ENCODE measurements at regions not wholly inside any gene's neighbourhood (a gene's known extent, or its start where the extent isn't known, plus 50 kb on each side); places are given as distances from the start of the nearest gene placed in this dataset.

- Histone ChIP-seq H3K36me3 (no peaks in the 10 kb centered on the region), H3K4me1 (no peaks in the 10 kb centered on the region), H3K27me3 (no peaks in the 10 kb centered on the region), H3K27ac (no peak overlapping the region), H3K9me3 (no peaks in the 10 kb centered on the region), H3K4me3 (no peak overlapping the region)
- TF ChIP-seq CTCF (IDR thresholded peaks at IDR 0.05) (no peak), POLR2A (IDR thresholded peaks at IDR 0.05) (no peak)
- intact Hi-C loops (cut with DNase I; ENCODE audit: low total_unique reads) = no loop called here
- no peak for DNase-seq
Measured at GRCh38 chr11:42552786-42553185, 759.0 kb upstream of the API5 start.

DNA sequence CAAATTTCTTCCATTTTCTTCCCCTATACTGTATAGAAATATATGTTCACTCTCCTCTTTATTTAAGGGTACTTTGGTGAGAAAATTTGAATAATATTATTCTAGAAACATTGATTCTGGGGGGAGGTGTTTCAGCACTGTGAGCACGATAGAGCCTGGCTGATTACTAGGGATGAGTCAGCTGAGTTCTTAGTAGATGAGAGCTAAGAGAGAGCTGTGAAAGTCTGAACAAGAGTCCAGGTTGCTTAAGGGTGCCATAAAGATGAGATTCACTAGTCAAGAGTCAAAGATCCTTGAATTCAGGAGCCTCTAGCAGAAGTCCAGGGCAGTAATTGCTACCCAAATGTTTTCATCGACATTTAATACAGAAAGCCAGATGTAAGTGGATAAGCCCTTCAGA is 756.6 kb upstream of the API5 start:
- Histone ChIP-seq H3K36me3 (no peaks in the 10 kb centered on the region), H3K27ac (no peak overlapping the region), H3K27me3 (no peaks in the 10 kb centered on the region), H3K9me3 (no peaks in the 10 kb centered on the region), H3K4me3 (no peak overlapping the region), H3K4me1 (no peaks in the 10 kb centered on the region)
- no peak for DNase-seq
- no peak for TF ChIP-seq CTCF (IDR thresholded peaks at IDR 0.05)
- no peak for TF ChIP-seq POLR2A (IDR thresholded peaks at IDR 0.05)
- intact Hi-C loops (cut with DNase I; ENCODE audit: low total_unique reads) = no loop called here

DNA sequence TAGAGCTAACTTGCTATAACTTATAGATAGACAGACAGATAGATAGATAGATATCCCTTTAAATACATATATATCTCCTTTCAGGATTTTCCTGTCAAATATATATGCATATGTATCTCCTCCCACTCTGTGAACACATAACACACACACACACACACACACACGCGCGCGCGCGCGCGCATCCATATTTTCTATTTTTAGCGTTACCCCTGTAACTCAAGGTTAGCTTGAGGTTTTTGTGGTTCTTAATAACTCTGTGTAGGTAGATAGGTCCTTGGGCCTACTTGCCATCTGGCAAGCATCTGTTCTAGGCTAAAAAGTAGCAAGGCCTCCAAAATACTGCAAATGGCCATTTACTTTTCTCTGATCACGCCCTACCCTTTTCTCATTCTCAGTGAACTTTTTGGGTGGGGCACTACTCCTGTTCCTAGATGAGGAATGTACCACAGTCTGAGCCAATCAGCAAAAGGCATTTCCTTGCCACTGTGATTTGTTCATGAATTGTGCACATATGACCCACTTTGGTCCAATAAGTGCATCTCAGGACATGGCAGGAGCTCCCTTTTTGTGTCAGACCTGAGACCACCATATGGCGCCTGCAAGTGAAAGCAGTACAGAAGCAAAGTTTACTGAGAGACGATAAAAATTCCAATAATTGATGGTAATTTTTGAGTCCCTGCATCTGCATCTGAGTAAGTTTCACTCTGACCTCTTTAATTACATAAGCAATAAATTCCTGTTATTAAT is 740.5 kb upstream of the API5 start:
- no peak for DNase-seq
- TF ChIP-seq CTCF (IDR thresholded peaks at IDR 0.05) (no peak), POLR2A (IDR thresholded peaks at IDR 0.05) (no peak)

DNA sequence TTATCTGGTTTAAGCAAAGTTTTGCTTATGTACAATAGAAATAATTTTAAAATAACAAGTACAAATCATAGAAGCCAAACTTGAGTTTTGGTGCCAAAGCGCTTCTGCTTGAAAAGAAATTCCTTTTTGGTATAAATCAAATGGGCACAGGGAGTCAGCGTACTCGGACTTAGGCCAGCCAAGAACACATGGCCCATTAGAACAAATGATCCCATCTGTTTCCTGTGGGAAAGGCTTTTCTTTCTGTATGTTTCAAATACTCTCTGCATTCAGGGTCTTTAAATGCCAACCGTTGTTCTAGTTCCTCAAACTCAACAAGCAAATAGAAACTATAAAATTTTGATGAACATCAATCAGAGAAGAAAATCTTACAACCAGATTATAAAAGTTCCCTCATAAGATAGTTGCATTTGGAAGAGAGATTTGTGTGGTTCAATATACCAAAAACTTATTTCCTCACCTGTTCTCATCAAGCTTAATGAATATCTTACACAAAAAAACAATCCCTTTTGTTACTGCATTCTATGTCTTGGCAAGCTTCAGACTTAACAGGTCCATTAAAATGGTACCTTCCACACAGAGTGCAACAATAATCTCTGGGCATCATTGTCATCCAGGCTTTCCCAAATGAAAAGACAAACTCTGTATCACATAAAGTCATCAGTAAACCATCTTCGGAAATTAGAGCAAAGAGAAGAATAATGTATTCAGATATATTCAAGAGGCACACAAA is 739.8 kb upstream of the API5 start:
- intact Hi-C loops (cut with DNase I; ENCODE audit: low total_unique reads) = no loop called here
- Histone ChIP-seq H3K36me3 (no peaks in the 10 kb centered on the region), H3K4me3 (no peak overlapping the region), H3K27ac (no peak overlapping the region), H3K9me3 (no peaks in the 10 kb centered on the region), H3K4me1 (no peaks in the 10 kb centered on the region), H3K27me3 (no peaks in the 10 kb centered on the region)
- no peak for DNase-seq
- TF ChIP-seq POLR2A (IDR thresholded peaks at IDR 0.05) (no peak), CTCF (IDR thresholded peaks at IDR 0.05) (no peak)

More for the DNA sequence above, 740.5 kb upstream of the API5 start:
- no peaks in the 10 kb centered on the region for H3K36me3 ChIP-seq
- no peaks in the 10 kb centered on the region for H3K9me3 ChIP-seq
- H3K4me3 ChIP-seq = no peak overlapping the region
- no peak overlapping the region for H3K27ac ChIP-seq
- intact Hi-C loops (cut with DNase I; ENCODE audit: low total_unique reads) = no loop called here
- H3K4me1 ChIP-seq = no peaks in the 10 kb centered on the region
- no peaks in the 10 kb centered on the region for H3K27me3 ChIP-seq

- intact Hi-C loops (cut with DNase I; ENCODE audit: low total_unique reads) = no loop called here
- no peak overlapping the region for H3K27ac ChIP-seq
- no peak for DNase-seq
- H3K36me3 ChIP-seq = no peaks in the 10 kb centered on the region
- H3K27me3 ChIP-seq = no peaks in the 10 kb centered on the region
- no peaks in the 10 kb centered on the region for H3K4me1 ChIP-seq
- H3K4me3 ChIP-seq = no peak overlapping the region
- TF ChIP-seq CTCF (IDR thresholded peaks at IDR 0.05) (no peak), POLR2A (IDR thresholded peaks at IDR 0.05) (no peak)
- no peaks in the 10 kb centered on the region for H3K9me3 ChIP-seq
Measured at GRCh38 chr11:42576318-42576717, 735.5 kb upstream of the API5 start.

Measured in uterus (tissue), 3 donors.